H1 (cell line): ENCODE measurements at regions not wholly inside any gene's neighbourhood (a gene's known extent, or its start where the extent isn't known, plus 50 kb on each side); places are given as distances from the start of the nearest gene placed in this dataset.

Experiments used
- CEBPB ChIP-seq: IDR thresholded peaks from 2 replicates; pipeline ENCODE4 v1.6.1; 2012; ENCODE audit warnings: low read depth, low read length
- CTCF ChIP-seq, 3 experiments: IDR thresholded peaks; 1 replicate in 2 of 3; 2 replicates in 1 of 3; pipeline versions ENCODE4 v1.5.1 to v1.6.1; 2011; ENCODE audit warnings: low read length in 3 of 3, mild to moderate bottlenecking in 3 of 3, inconsistent platforms in 2 of 3, low read depth in 1 of 3, moderate library complexity in 1 of 3; ENCODE audit not compliant: insufficient read depth in 1 of 3; ENCODE audit errors: control extremely low read depth in 1 of 3
- EZH2 ChIP-seq: fragments of 200-600 bp; sonication (generic); IDR thresholded peaks from 2 replicates; pipeline ENCODE4 v1.7.1; 2012; ENCODE audit warnings: low read depth, mild to moderate bottlenecking, moderate library complexity, low read length, inconsistent platforms; ENCODE audit not compliant: severe bottlenecking
- HDAC6 ChIP-seq: IDR thresholded peaks from one replicate; pipeline ENCODE4 v1.7.1; 2012; ENCODE audit warnings: low read depth, mild to moderate bottlenecking, inconsistent platforms, low read length, moderate library complexity
- JUND ChIP-seq: IDR thresholded peaks from 2 replicates; pipeline ENCODE4 v1.6.1; 2011; ENCODE audit warnings: mild to moderate bottlenecking, improper control_type of control experiment, low read length
- MAX ChIP-seq: IDR thresholded peaks from 2 replicates; pipeline ENCODE4 v1.6.1; 2012; ENCODE audit warnings: inconsistent platforms
- NRF1 ChIP-seq: IDR thresholded peaks from 2 replicates; pipeline ENCODE4 v1.6.1; 2011; ENCODE audit warnings: mild to moderate bottlenecking, low read depth, low read length, improper control_type of control experiment
- POLR2A ChIP-seq, 2 experiments: IDR thresholded peaks; 1 replicate in 1 of 2; 2 replicates in 1 of 2; pipeline ENCODE4 v1.6.1; 2011; ENCODE audit warnings: low read depth in 2 of 2, low read length in 2 of 2, mild to moderate bottlenecking in 2 of 2; ENCODE audit errors: control extremely low read depth in 1 of 2
- POLR2AphosphoS5 ChIP-seq: IDR thresholded peaks from 2 replicates; pipeline ENCODE4 v1.6.1; 2011; ENCODE audit warnings: low read depth, low read length
- TCF12 ChIP-seq: IDR thresholded peaks from 2 replicates; pipeline ENCODE4 v1.6.1; 2011; ENCODE audit warnings: low read depth, mild to moderate bottlenecking, low read length

DNA sequence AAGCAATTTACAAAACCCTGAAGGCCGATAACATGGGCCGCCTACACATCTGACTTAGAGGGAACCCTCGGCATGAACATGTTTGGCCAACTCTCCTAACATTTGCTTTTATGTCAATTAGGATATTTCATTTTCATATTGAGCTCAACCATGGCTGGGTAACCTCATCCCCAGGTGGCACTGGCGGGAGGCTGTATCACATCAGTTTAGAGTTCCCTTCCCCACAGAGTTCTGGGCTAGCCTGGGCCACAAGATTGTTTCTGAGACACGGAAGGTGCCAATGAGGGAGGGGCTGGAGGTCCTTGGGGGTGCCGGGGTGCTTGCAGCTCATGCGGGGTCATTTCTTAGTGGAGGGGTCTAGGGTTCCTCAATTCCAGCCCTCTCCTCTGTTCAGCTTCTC lies 386.5 kb upstream of the MKI67 start:
- TF ChIP-seq CEBPB = no peak
- no peak for TF ChIP-seq POLR2AphosphoS5
- no peak for TF ChIP-seq HDAC6
- TF ChIP-seq CTCF (IDR thresholded peaks at IDR 0.05; ENCODE audit: control extremely low read depth in 1 of 3, insufficient read depth in 1 of 3, low read depth in 1 of 3, low read length in 3 of 3) = no peak
- TF ChIP-seq NRF1 = no peak
- no peak for TF ChIP-seq EZH2
- TF ChIP-seq JUND = no peak
- no peak for TF ChIP-seq MAX
- TF ChIP-seq TCF12 = no peak
- TF ChIP-seq POLR2A (IDR thresholded peaks at IDR 0.05; ENCODE audit: control extremely low read depth in 1 of 2, low read depth in 2 of 2, low read length in 2 of 2) = no peak
